ENCODE measurements at regions not wholly inside any gene's neighbourhood (a gene's known extent, or its start where the extent isn't known, plus 50 kb on each side); places are given as distances from the start of the nearest gene placed in this dataset.

DNA sequence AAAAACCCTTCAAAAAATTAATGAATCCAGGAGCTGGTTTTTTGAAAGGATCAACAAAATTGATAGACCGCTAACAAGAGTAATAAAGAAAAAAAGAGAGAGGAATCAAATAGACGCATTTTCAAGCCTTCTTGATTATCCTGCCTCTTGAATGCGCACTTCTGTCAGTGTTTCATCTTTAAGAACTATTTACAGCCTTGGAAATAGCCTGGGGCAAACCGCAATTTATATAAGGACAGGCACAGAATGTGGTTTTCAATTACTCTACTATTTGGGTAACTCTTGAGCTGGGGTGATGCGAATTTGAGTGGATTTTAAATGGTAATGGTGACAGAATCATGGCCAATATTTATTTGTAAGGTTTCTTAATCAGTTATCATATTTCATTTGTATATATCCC, 179.1 kb upstream of the OTX2 start:
- H3K9me3 ChIP-seq, result peaks cover 0 to 20% (median 0%) of the 10 kb centered on the region in 8 donors
- no peak overlapping the region for H3K4me3 ChIP-seq
- H3K36me3 ChIP-seq, result no peaks in the 10 kb centered on the region
- H3K27me3 ChIP-seq (replicated peaks in 1 of 7), result no peaks in the 10 kb centered on the region
- H3K27ac ChIP-seq, result no peak overlapping the region
- no peaks in the 10 kb centered on the region for H3K4me1 ChIP-seq
- WGBS, 5 donors, result 84 to 90% (median 87%) methylated on average over 5 of the region's 5 CpGs
- intact Hi-C loops (cut with DNase I; ENCODE audit: low total_unique reads), result no loop called here
- no peak for DNase-seq
- TF ChIP-seq POLR2AphosphoS5 (IDR thresholded peaks at IDR 0.05) (no peak), CTCF (IDR thresholded peaks at IDR 0.05 in 8 of 11, conservative IDR thresholded peaks at IDR 0.05 in 3 of 11) (no peak), POLR2A (IDR thresholded peaks at IDR 0.05) (no peak)

DNA sequence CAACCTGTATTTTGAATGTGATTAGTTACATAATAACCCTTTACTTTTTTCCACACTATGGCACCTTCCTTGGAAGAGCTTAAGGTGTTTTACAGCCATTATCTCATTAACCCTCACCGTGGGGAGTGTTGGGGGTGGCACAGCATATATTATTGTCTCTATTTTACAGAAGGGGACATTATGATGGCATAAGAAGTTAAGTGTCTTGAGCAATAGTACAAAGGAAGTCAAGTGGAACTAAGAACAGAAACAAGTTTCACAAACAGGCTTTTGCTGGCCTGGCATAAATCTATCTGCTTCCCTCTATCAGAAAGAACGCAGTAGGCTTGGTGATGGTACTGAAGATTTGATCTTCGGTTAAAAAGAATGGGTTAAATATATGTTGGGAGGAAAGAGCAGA, 169.7 kb upstream of the OTX2 start:
- no peak overlapping the region for H3K4me3 ChIP-seq
- DNase-seq, result no peak
- H3K36me3 ChIP-seq, result no peaks in the 10 kb centered on the region
- H3K27ac ChIP-seq, result no peak overlapping the region
- 35 to 52% (median 50%) methylated on average over 3 of the region's 3 CpGs for WGBS, 5 donors
- no peaks in the 10 kb centered on the region for H3K27me3 ChIP-seq (replicated peaks in 1 of 7)
- H3K4me1 ChIP-seq, result no peaks in the 10 kb centered on the region
- intact Hi-C loops (cut with DNase I; ENCODE audit: low total_unique reads), result no loop called here
- TF ChIP-seq CTCF (IDR thresholded peaks at IDR 0.05 in 8 of 11, conservative IDR thresholded peaks at IDR 0.05 in 3 of 11) (no peak), POLR2AphosphoS5 (IDR thresholded peaks at IDR 0.05) (no peak), POLR2A (IDR thresholded peaks at IDR 0.05) (no peak)
- no peaks in the 10 kb centered on the region for H3K9me3 ChIP-seq

DNA sequence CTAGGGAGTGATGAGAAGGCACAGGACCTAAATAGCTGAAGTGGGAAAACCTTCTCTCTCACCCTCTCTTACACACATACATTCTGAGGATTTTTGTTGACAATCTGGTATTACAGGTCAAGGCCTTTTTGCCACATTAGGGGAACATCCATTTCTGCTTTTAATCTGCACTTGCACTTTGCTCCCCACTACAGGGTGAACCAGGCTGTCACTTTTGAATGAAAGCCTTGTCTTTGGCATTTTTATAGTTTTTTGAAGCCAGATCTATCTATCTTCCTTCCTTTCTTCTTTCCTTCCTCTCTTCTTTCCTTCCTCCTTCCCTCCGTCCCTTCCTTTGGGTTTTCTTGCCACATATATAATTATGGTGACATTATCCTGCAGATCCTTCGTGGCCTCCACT, 165.9 kb upstream of the OTX2 start:
- TF ChIP-seq POLR2AphosphoS5 (IDR thresholded peaks at IDR 0.05) (no peak), POLR2A (IDR thresholded peaks at IDR 0.05) (no peak), CTCF (IDR thresholded peaks at IDR 0.05 in 8 of 11, conservative IDR thresholded peaks at IDR 0.05 in 3 of 11) (no peak)
- Histone ChIP-seq H3K4me3 (no peak overlapping the region), H3K4me1 (no peaks in the 10 kb centered on the region), H3K27me3 (replicated peaks in 1 of 7) (no peaks in the 10 kb centered on the region), H3K36me3 (no peaks in the 10 kb centered on the region), H3K27ac (no peak overlapping the region), H3K9me3 (no peaks in the 10 kb centered on the region)
- WGBS, 5 donors, result 51 to 70% (median 60%) methylated on average over 2 of the region's 2 CpGs
- intact Hi-C loops (cut with DNase I; ENCODE audit: low total_unique reads), result no loop called here
- no peak for DNase-seq

GRCh38 chr14:56975521-56975920, 165.2 kb upstream of the OTX2 start:
- no peak for DNase-seq
- TF ChIP-seq CTCF (IDR thresholded peaks at IDR 0.05 in 8 of 11, conservative IDR thresholded peaks at IDR 0.05 in 3 of 11) (no peak), POLR2AphosphoS5 (IDR thresholded peaks at IDR 0.05) (no peak), POLR2A (IDR thresholded peaks at IDR 0.05) (no peak)
- Histone ChIP-seq H3K9me3 (no peaks in the 10 kb centered on the region), H3K27ac (no peak overlapping the region), H3K4me3 (no peak overlapping the region), H3K4me1 (no peaks in the 10 kb centered on the region), H3K27me3 (replicated peaks in 1 of 7) (no peaks in the 10 kb centered on the region), H3K36me3 (no peaks in the 10 kb centered on the region)
- 92 to 96% (median 93%) methylated on average over 4 of the region's 4 CpGs for WGBS, 5 donors
- intact Hi-C loops (cut with DNase I; ENCODE audit: low total_unique reads), result no loop called here

Measured in spleen (tissue), 11 donors.